Mucosa of descending colon (tissue), 3 donors: ENCODE measurements at regions not wholly inside any gene's neighbourhood (a gene's known extent, or its start where the extent isn't known, plus 50 kb on each side); places are given as distances from the start of the nearest gene placed in this dataset.

Experiments
- ATAC-seq: fragments of 200-7000 bp; cut with Tn5 transposase; one replicate; pipeline ENCODE4 v1.9.1; 2020; ENCODE audit warnings: mild to moderate bottlenecking, moderate library complexity
- DNase-seq, 3 donors: peaks; one replicate each; pipeline ENCODE4 v3.0.0-alpha.2; 2020
- H3K36me3 ChIP-seq: fragments of 200-600 bp; one replicate; pipeline ENCODE4 v1.8.0; 2021; ENCODE audit warnings: low read depth, mild to moderate bottlenecking
- H3K4me1 ChIP-seq: fragments of 200-600 bp; one replicate; pipeline ENCODE4 v1.8.0; 2021; ENCODE audit warnings: low read depth, mild to moderate bottlenecking
- H3K4me3 ChIP-seq: fragments of 200-600 bp; one replicate; pipeline ENCODE4 v1.8.0; 2021; ENCODE audit warnings: mild to moderate bottlenecking
- H3K9me3 ChIP-seq: fragments of 200-600 bp; one replicate; pipeline ENCODE4 v1.8.0; 2021; ENCODE audit warnings: mild to moderate bottlenecking
- CTCF ChIP-seq: fragments of 200-600 bp; IDR thresholded peaks from one replicate; pipeline ENCODE4 v1.8.0; 2022; ENCODE audit warnings: antibody characterized with exemption, mild to moderate bottlenecking
- intact Hi-C, 2 donors: fragments of 100-400 bp; cut with DNase I in 1 of 2; cut with micrococcal nuclease in 1 of 2; formaldehyde crosslinking; loops; one replicate each; pipeline versions ENCODE4 v1.11.0 to v1.11.1; 2022; cut with DNase I, micrococcal nuclease
- donor health status: DM: no; HTN: no; CAD: no; lungs with moderate emphysema.
- donor health status: DM: no; HTN: no; CAD: no.
- donor health status: DM: no; HTN: yes; CAD: no.

- H3K36me3 ChIP-seq, result no peaks in the 10 kb centered on the region
- H3K9me3 ChIP-seq, result no peaks in the 10 kb centered on the region
- no peak overlapping the region for H3K4me3 ChIP-seq
- no peaks in the 10 kb centered on the region for H3K4me1 ChIP-seq
- intact Hi-C loops, result no loop called here
- DNase-seq, result no peak
- no peak for ATAC-seq
- no peak for TF ChIP-seq CTCF
Measured at GRCh38 chr7:153081496-153081895, 321.9 kb downstream of the ACTR3B start.

- Histone ChIP-seq H3K36me3 (no peaks in the 10 kb centered on the region), H3K4me3 (no peak overlapping the region), H3K9me3 (no peaks in the 10 kb centered on the region), H3K4me1 (no peaks in the 10 kb centered on the region)
- no peak for ATAC-seq
- intact Hi-C loops, result no loop called here
- DNase-seq, result no peak
- TF ChIP-seq CTCF, result no peak
Measured at GRCh38 chr7:153084278-153084677, 324.7 kb downstream of the ACTR3B start.

GRCh38 chr7:153087498-153087897, 327.9 kb downstream of the ACTR3B start:
- ATAC-seq (no peak), DNase-seq (no peak)
- Histone ChIP-seq H3K9me3 (no peaks in the 10 kb centered on the region), H3K36me3 (no peaks in the 10 kb centered on the region), H3K4me3 (no peak overlapping the region), H3K4me1 (no peaks in the 10 kb centered on the region)
- TF ChIP-seq CTCF, result no peak
- intact Hi-C loops, result no loop called here

- intact Hi-C loops, result no loop called here
- Histone ChIP-seq H3K4me1 (no peaks in the 10 kb centered on the region), H3K36me3 (no peaks in the 10 kb centered on the region), H3K4me3 (no peak overlapping the region), H3K9me3 (no peaks in the 10 kb centered on the region)
- ATAC-seq (no peak), DNase-seq (no peak)
- TF ChIP-seq CTCF, result no peak
Measured at GRCh38 chr7:153088601-153089000, 329.0 kb downstream of the ACTR3B start.

GRCh38 chr7:153090209-153090608, 330.7 kb downstream of the ACTR3B start:
- DNase-seq (no peak), ATAC-seq (no peak)
- intact Hi-C loops, result no loop called here
- no peaks in the 10 kb centered on the region for H3K9me3 ChIP-seq
- no peaks in the 10 kb centered on the region for H3K36me3 ChIP-seq
- TF ChIP-seq CTCF, result no peak
- H3K4me1 ChIP-seq, result no peaks in the 10 kb centered on the region
- no peak overlapping the region for H3K4me3 ChIP-seq

- intact Hi-C loops, result no loop called here
- H3K36me3 ChIP-seq, result no peaks in the 10 kb centered on the region
- ATAC-seq, result no peak
- H3K9me3 ChIP-seq, result no peaks in the 10 kb centered on the region
- H3K4me3 ChIP-seq, result no peak overlapping the region
- no peak for DNase-seq
- TF ChIP-seq CTCF, result no peak
- H3K4me1 ChIP-seq, result no peaks in the 10 kb centered on the region
Measured at GRCh38 chr7:153090764-153091163, 331.2 kb downstream of the ACTR3B start.
